Neuron (in vitro differentiated cells): ENCODE measurements at regions not wholly inside any gene's neighbourhood (a gene's known extent, or its start where the extent isn't known, plus 50 kb on each side); places are given as distances from the start of the nearest gene placed in this dataset.
"Not testable (repeated sequence)": the region's sequence is repeated elsewhere in the genome, so short reads cannot be mapped to it uniquely, and the experiment has no call there.

ENCODE experiments used
- H2AFZ ChIP-seq: one replicate; pipeline ENCODE4 v1.6.1; 2013; ENCODE audit warnings: low read depth, mild to moderate bottlenecking, inconsistent platforms, low read length, moderate library complexity
- H3K27me3 ChIP-seq: one replicate; pipeline ENCODE4 v1.6.1; 2013; ENCODE audit warnings: low read length; ENCODE audit not compliant: insufficient read depth
- H3K36me3 ChIP-seq: one replicate; pipeline ENCODE4 v1.6.1; 2013; ENCODE audit warnings: low read length; ENCODE audit not compliant: insufficient read depth
- H3K4me1 ChIP-seq: one replicate; pipeline ENCODE4 v1.6.1; 2013; ENCODE audit warnings: low read length; ENCODE audit not compliant: insufficient read depth
- H3K4me3 ChIP-seq: 2 replicates; pipeline ENCODE4 v1.5.1; 2013; ENCODE audit warnings: mild to moderate bottlenecking, low read length, moderate library complexity
- H3K9me3 ChIP-seq: one replicate; pipeline ENCODE4 v1.6.1; 2013; ENCODE audit warnings: low read length

GRCh38 chr4:63983224-63983623 lies 426.0 kb downstream of the TECRL start:
- Histone ChIP-seq H2AFZ (no peak overlapping the region), H3K27me3 (no peaks in the 10 kb centered on the region), H3K4me3 (no peak overlapping the region), H3K9me3 (no peaks in the 10 kb centered on the region), H3K4me1 (no peaks in the 10 kb centered on the region), H3K36me3 (no peaks in the 10 kb centered on the region)

GRCh38 chr4:63965875-63966274 lies 443.4 kb downstream of the TECRL start:
- no peaks in the 10 kb centered on the region for H3K36me3 ChIP-seq
- H3K27me3 ChIP-seq = no peaks in the 10 kb centered on the region
- no peaks in the 10 kb centered on the region for H3K9me3 ChIP-seq
- no peak overlapping the region for H2AFZ ChIP-seq
- H3K4me1 ChIP-seq = no peaks in the 10 kb centered on the region
- H3K4me3 ChIP-seq = no peak overlapping the region

- H3K9me3 ChIP-seq, H3K4me1 ChIP-seq, H3K4me3 ChIP-seq, H3K36me3 ChIP-seq, H3K27me3 ChIP-seq, H2AFZ ChIP-seq: not testable (repeated sequence)
These were observed 466.5 kb downstream of the TECRL start for GRCh38 chr4:63942706-63943286.

- Histone ChIP-seq H3K36me3 (no peaks in the 10 kb centered on the region), H3K9me3 (no peaks in the 10 kb centered on the region), H2AFZ (no peak overlapping the region), H3K27me3 (no peaks in the 10 kb centered on the region), H3K4me3 (no peak overlapping the region), H3K4me1 (no peaks in the 10 kb centered on the region)
These were observed 471.3 kb downstream of the TECRL start for GRCh38 chr4:63937961-63938360.

- Histone ChIP-seq H3K27me3 (no peaks in the 10 kb centered on the region), H3K36me3 (no peaks in the 10 kb centered on the region), H3K4me1 (no peaks in the 10 kb centered on the region), H2AFZ (no peak overlapping the region), H3K9me3 (no peaks in the 10 kb centered on the region), H3K4me3 (no peak overlapping the region)
These were observed 487.1 kb downstream of the TECRL start for GRCh38 chr4:63922146-63922545.

GRCh38 chr4:63921561-63921960 lies 487.7 kb downstream of the TECRL start:
- no peak overlapping the region for H2AFZ ChIP-seq
- H3K27me3 ChIP-seq = no peaks in the 10 kb centered on the region
- H3K36me3 ChIP-seq = no peaks in the 10 kb centered on the region
- H3K4me3 ChIP-seq = no peak overlapping the region
- H3K9me3 ChIP-seq = no peaks in the 10 kb centered on the region
- no peaks in the 10 kb centered on the region for H3K4me1 ChIP-seq

- Histone ChIP-seq H3K36me3 (no peaks in the 10 kb centered on the region), H3K27me3 (no peaks in the 10 kb centered on the region), H3K4me3 (no peak overlapping the region), H3K9me3 (no peaks in the 10 kb centered on the region), H2AFZ (no peak overlapping the region), H3K4me1 (no peaks in the 10 kb centered on the region)
These were observed 489.4 kb downstream of the TECRL start for GRCh38 chr4:63919636-63920365.

DNA sequence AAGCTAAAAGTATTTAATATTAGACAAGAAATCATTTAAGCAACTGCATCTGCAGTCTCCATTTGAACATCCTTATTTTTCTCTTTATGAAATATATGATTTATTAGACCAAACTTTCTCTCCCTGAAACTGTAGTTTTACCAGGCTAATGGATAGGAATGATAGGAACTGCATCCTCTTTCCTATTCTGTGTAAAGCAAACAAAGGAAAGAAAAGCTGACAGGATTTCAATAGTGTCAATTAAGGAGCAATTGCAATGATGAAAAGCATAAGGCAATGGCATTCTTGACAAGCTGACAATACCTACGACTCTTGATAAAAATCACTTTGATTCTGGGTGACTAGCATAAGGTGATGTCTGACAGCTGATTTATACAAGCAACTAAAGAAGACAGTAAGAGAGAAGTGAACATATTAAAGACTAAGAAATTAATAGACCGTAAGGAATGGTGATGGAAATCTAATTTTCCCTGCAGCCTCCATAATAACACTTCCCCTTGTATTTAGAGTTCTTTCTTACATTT lies 502.5 kb downstream of the TECRL start:
- Histone ChIP-seq H3K9me3 (no peaks in the 10 kb centered on the region), H2AFZ (no peak overlapping the region), H3K36me3 (no peaks in the 10 kb centered on the region), H3K4me3 (no peak overlapping the region), H3K27me3 (no peaks in the 10 kb centered on the region), H3K4me1 (peaks cover 12% of the 10 kb centered on the region)

GRCh38 chr4:63904201-63904600 lies 505.0 kb downstream of the TECRL start:
- Histone ChIP-seq H3K9me3 (no peaks in the 10 kb centered on the region), H3K36me3 (no peaks in the 10 kb centered on the region), H3K4me1 (peaks cover 12% of the 10 kb centered on the region), H3K27me3 (no peaks in the 10 kb centered on the region), H2AFZ (no peak overlapping the region), H3K4me3 (no peak overlapping the region)

GRCh38 chr4:63901304-63901703 lies 507.9 kb downstream of the TECRL start:
- Histone ChIP-seq H3K27me3 (no peaks in the 10 kb centered on the region), H3K36me3 (no peaks in the 10 kb centered on the region), H2AFZ (no peak overlapping the region), H3K4me3 (no peak overlapping the region), H3K4me1 (peaks cover 6% of the 10 kb centered on the region), H3K9me3 (no peaks in the 10 kb centered on the region)

- Histone ChIP-seq H3K4me3 (no peak overlapping the region), H3K9me3 (peaks cover 2% of the 10 kb centered on the region), H3K27me3 (no peaks in the 10 kb centered on the region), H2AFZ (no peak overlapping the region), H3K36me3 (no peaks in the 10 kb centered on the region), H3K4me1 (no peaks in the 10 kb centered on the region)
These were observed 510.3 kb downstream of the TECRL start for GRCh38 chr4:63898961-63899360.

- H3K4me1 ChIP-seq = no peaks in the 10 kb centered on the region
- no peak overlapping the region for H3K4me3 ChIP-seq
- H3K36me3 ChIP-seq = no peaks in the 10 kb centered on the region
- no peaks in the 10 kb centered on the region for H3K27me3 ChIP-seq
- H3K9me3 ChIP-seq = peaks cover 2% of the 10 kb centered on the region
- H2AFZ ChIP-seq = no peak overlapping the region
These were observed 515.1 kb downstream of the TECRL start for GRCh38 chr4:63894161-63894560.

DNA sequence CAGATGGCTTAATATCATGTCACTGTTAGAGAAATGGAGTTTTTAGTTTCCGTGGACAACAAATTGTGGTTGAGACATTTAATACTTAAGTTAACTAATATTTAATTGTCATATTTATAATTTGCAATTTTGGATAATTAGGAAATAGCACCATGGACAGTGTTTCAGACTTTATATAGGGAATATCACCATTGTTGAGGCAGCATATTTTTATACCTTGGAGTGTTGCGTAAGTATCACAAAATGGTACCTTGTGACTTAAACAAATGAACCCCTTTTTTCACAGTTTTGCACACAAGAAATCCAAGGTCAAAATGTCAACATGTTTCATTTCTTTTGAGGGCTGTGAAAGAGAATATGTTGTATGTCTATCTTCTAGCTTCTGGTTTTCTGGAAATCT lies 539.9 kb downstream of the TECRL start:
- Histone ChIP-seq H2AFZ (no peak overlapping the region), H3K27me3 (no peaks in the 10 kb centered on the region), H3K4me3 (no peak overlapping the region), H3K36me3 (no peaks in the 10 kb centered on the region), H3K4me1 (no peaks in the 10 kb centered on the region), H3K9me3 (no peaks in the 10 kb centered on the region)

- Histone ChIP-seq H3K27me3 (no peaks in the 10 kb centered on the region), H3K4me3 (no peak overlapping the region), H3K4me1 (no peaks in the 10 kb centered on the region), H3K36me3 (no peaks in the 10 kb centered on the region), H2AFZ (no peak overlapping the region), H3K9me3 (no peaks in the 10 kb centered on the region)
These were observed 557.8 kb downstream of the TECRL start for GRCh38 chr4:63851496-63851895.
